ENCODE measurements at regions not wholly inside any gene's neighbourhood (a gene's known extent, or its start where the extent isn't known, plus 50 kb on each side); places are given as distances from the start of the nearest gene placed in this dataset.
"Not testable (repeated sequence)": the region's sequence is repeated elsewhere in the genome, so short reads cannot be mapped to it uniquely, and the experiment has no call there.

GRCh38 chr9:135307919-135308318, 171.7 kb upstream of the PPP1R26 start:
- not testable (repeated sequence) for TF ChIP-seq CTCF (IDR thresholded peaks at IDR 0.05); EZH2 (IDR thresholded peaks at IDR 0.05; ENCODE audit: borderline replicate concordance, insufficient read depth, low read depth, low read length, poor library complexity, severe bottlenecking)
